ENCODE measurements at regions not wholly inside any gene's neighbourhood (a gene's known extent, or its start where the extent isn't known, plus 50 kb on each side); places are given as distances from the start of the nearest gene placed in this dataset.

- TF ChIP-seq CTCF (conservative IDR thresholded peaks at IDR 0.05) (no peak), ZFX (IDR thresholded peaks at IDR 0.05) (no peak)
Measured at GRCh38 chr6:15950962-15951569, 177.8 kb upstream of the MYLIP start.
